IPS-15b (cell line): ENCODE measurements at regions not wholly inside any gene's neighbourhood (a gene's known extent, or its start where the extent isn't known, plus 50 kb on each side); places are given as distances from the start of the nearest gene placed in this dataset.
"Not testable (repeated sequence)": the region's sequence is repeated elsewhere in the genome, so short reads cannot be mapped to it uniquely, and the experiment has no call there.

Experiments used
- H3K27me3 ChIP-seq: one replicate; pipeline ENCODE4 v1.6.1; 2013; ENCODE audit warnings: low read length; ENCODE audit not compliant: control insufficient read depth, insufficient read depth
- H3K36me3 ChIP-seq: one replicate; pipeline ENCODE4 v1.6.1; 2013; ENCODE audit warnings: low read length; ENCODE audit not compliant: control insufficient read depth, insufficient read depth
- H3K4me1 ChIP-seq: one replicate; pipeline ENCODE4 v1.6.1; 2013; ENCODE audit warnings: mild to moderate bottlenecking, low read length; ENCODE audit not compliant: control insufficient read depth, insufficient read depth
- H3K4me3 ChIP-seq: one replicate; pipeline ENCODE4 v1.5.1; 2013; ENCODE audit warnings: low read depth, low read length
- H3K9ac ChIP-seq: one replicate; pipeline ENCODE4 v1.6.1; 2013; ENCODE audit warnings: low read depth, mild to moderate bottlenecking, low read length
- H3K9me3 ChIP-seq: one replicate; pipeline ENCODE4 v1.6.1; 2013; ENCODE audit warnings: mild to moderate bottlenecking, low read length; ENCODE audit not compliant: control insufficient read depth, insufficient read depth

GRCh38 chr22:35160268-35160667 is 94.3 kb downstream of the ISX start:
- H3K4me3 ChIP-seq = no peak overlapping the region
- H3K9me3 ChIP-seq = peaks cover 3% of the 10 kb centered on the region
- no peaks in the 10 kb centered on the region for H3K27me3 ChIP-seq
- no peak overlapping the region for H3K9ac ChIP-seq
- peaks cover under 1% of the 10 kb centered on the region for H3K4me1 ChIP-seq
- H3K36me3 ChIP-seq = no peaks in the 10 kb centered on the region

- not testable (repeated sequence) for H3K9ac ChIP-seq, H3K4me3 ChIP-seq, H3K9me3 ChIP-seq, H3K27me3 ChIP-seq, H3K36me3 ChIP-seq, H3K4me1 ChIP-seq
These were observed 91.4 kb upstream of the HMGXB4 start for GRCh38 chr22:35165896-35166295.

GRCh38 chr22:35170716-35171697 is 86.3 kb upstream of the HMGXB4 start:
- no peak overlapping the region for H3K4me3 ChIP-seq

GRCh38 chr22:35172442-35172841 is 84.9 kb upstream of the HMGXB4 start:
- H3K36me3 ChIP-seq = no peaks in the 10 kb centered on the region
- no peaks in the 10 kb centered on the region for H3K9me3 ChIP-seq
- no peak overlapping the region for H3K9ac ChIP-seq
- no peaks in the 10 kb centered on the region for H3K4me1 ChIP-seq
- H3K4me3 ChIP-seq = no peak overlapping the region
- H3K27me3 ChIP-seq = no peaks in the 10 kb centered on the region

More at GRCh38 chr22:35170716-35171697, 86.3 kb upstream of the HMGXB4 start:
- no peak overlapping the region for H3K9ac ChIP-seq
- no peaks in the 10 kb centered on the region for H3K4me1 ChIP-seq
- no peaks in the 10 kb centered on the region for H3K27me3 ChIP-seq
- H3K9me3 ChIP-seq = no peaks in the 10 kb centered on the region
- no peaks in the 10 kb centered on the region for H3K36me3 ChIP-seq

GRCh38 chr22:35173655-35174054 is 83.6 kb upstream of the HMGXB4 start:
- no peaks in the 10 kb centered on the region for H3K4me1 ChIP-seq
- H3K9me3 ChIP-seq = no peaks in the 10 kb centered on the region
- H3K4me3 ChIP-seq = no peak overlapping the region
- no peaks in the 10 kb centered on the region for H3K36me3 ChIP-seq
- H3K27me3 ChIP-seq = no peaks in the 10 kb centered on the region
- H3K9ac ChIP-seq = no peak overlapping the region

GRCh38 chr22:35174401-35175038 is 82.8 kb upstream of the HMGXB4 start:
- H3K4me1 ChIP-seq = no peaks in the 10 kb centered on the region
- H3K4me3 ChIP-seq = no peak overlapping the region
- H3K27me3 ChIP-seq = no peaks in the 10 kb centered on the region
- H3K9me3 ChIP-seq = no peaks in the 10 kb centered on the region
- H3K9ac ChIP-seq = no peak overlapping the region
- no peaks in the 10 kb centered on the region for H3K36me3 ChIP-seq

- Histone ChIP-seq H3K9ac (no peak overlapping the region), H3K27me3 (no peaks in the 10 kb centered on the region), H3K4me3 (no peak overlapping the region), H3K9me3 (no peaks in the 10 kb centered on the region), H3K36me3 (no peaks in the 10 kb centered on the region), H3K4me1 (no peaks in the 10 kb centered on the region)
These were observed 81.9 kb upstream of the HMGXB4 start for GRCh38 chr22:35175392-35175791.

GRCh38 chr22:35177811-35178210 is 79.5 kb upstream of the HMGXB4 start:
- Histone ChIP-seq H3K9me3 (no peaks in the 10 kb centered on the region), H3K36me3 (no peaks in the 10 kb centered on the region), H3K27me3 (no peaks in the 10 kb centered on the region), H3K4me1 (no peaks in the 10 kb centered on the region), H3K9ac (no peak overlapping the region), H3K4me3 (no peak overlapping the region)

GRCh38 chr22:35178446-35178845 is 78.8 kb upstream of the HMGXB4 start:
- H3K9ac ChIP-seq = no peak overlapping the region
- no peaks in the 10 kb centered on the region for H3K36me3 ChIP-seq
- H3K4me3 ChIP-seq = no peak overlapping the region
- no peaks in the 10 kb centered on the region for H3K27me3 ChIP-seq
- H3K9me3 ChIP-seq = no peaks in the 10 kb centered on the region
- no peaks in the 10 kb centered on the region for H3K4me1 ChIP-seq

- Histone ChIP-seq H3K4me3 (no peak overlapping the region), H3K36me3 (no peaks in the 10 kb centered on the region), H3K27me3 (no peaks in the 10 kb centered on the region), H3K9ac (no peak overlapping the region), H3K4me1 (no peaks in the 10 kb centered on the region), H3K9me3 (no peaks in the 10 kb centered on the region)
These were observed 73.4 kb upstream of the HMGXB4 start for GRCh38 chr22:35183917-35184316.

- Histone ChIP-seq H3K27me3 (no peaks in the 10 kb centered on the region), H3K4me1 (no peaks in the 10 kb centered on the region), H3K36me3 (no peaks in the 10 kb centered on the region), H3K4me3 (no peak overlapping the region), H3K9me3 (no peaks in the 10 kb centered on the region), H3K9ac (no peak overlapping the region)
These were observed 70.8 kb upstream of the HMGXB4 start for GRCh38 chr22:35186492-35186891.

- H3K36me3 ChIP-seq, H3K9me3 ChIP-seq, H3K4me1 ChIP-seq, H3K27me3 ChIP-seq, H3K9ac ChIP-seq, H3K4me3 ChIP-seq: not testable (repeated sequence)
These were observed 68.4 kb upstream of the HMGXB4 start for GRCh38 chr22:35188930-35189329.
